GM21390 (cell line): ENCODE measurements at regions not wholly inside any gene's neighbourhood (a gene's known extent, or its start where the extent isn't known, plus 50 kb on each side); places are given as distances from the start of the nearest gene placed in this dataset.
"Not testable (repeated sequence)": the region's sequence is repeated elsewhere in the genome, so short reads cannot be mapped to it uniquely, and the experiment has no call there.

Source experiments
- ATAC-seq: cut with Tn5 transposase; IDR thresholded peaks from one replicate; pipeline ENCODE4 v1.9.1; 2021; ENCODE audit not compliant: unreplicated experiment

DNA sequence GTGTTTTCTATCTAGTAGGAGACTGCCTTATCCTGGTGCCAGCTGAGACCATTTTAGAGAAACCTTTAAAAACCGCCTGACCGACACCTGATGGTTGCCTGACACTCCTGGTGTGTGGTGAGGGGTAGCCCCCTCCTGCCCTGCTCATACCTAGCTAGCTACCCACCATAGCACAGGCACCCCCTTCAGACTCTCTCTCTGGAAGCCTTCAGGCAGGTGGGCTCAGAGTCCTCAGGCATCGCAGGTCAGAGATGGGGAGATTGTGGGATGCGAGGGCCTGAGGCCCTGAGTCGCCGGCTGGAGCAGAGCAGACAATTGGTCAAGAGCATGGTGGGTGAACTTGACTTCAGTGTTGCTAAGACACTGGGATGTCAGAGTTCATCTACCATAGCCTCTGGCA, 424.6 kb downstream of the BRD1 start:
- no peak for ATAC-seq

DNA sequence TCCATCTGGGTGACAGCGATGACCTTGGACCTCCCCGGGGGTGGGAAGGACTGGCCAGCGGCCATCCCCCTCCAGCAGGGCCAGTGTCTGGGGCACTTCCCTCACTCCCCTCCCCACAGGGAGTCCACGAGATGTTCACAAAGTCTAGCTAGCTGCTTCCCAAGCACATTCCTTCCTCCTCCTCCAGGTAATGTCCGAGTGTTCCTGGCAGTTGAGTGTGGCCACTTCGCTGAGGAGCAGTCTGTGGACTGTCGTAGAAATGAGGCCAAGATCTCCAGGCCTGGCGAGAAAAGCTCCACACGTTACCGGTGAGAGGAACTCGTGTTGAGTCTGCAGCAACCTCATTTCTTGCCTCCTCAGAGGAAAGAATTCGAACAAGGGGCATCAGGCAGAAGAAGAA, 425.5 kb downstream of the BRD1 start:
- no peak for ATAC-seq

DNA sequence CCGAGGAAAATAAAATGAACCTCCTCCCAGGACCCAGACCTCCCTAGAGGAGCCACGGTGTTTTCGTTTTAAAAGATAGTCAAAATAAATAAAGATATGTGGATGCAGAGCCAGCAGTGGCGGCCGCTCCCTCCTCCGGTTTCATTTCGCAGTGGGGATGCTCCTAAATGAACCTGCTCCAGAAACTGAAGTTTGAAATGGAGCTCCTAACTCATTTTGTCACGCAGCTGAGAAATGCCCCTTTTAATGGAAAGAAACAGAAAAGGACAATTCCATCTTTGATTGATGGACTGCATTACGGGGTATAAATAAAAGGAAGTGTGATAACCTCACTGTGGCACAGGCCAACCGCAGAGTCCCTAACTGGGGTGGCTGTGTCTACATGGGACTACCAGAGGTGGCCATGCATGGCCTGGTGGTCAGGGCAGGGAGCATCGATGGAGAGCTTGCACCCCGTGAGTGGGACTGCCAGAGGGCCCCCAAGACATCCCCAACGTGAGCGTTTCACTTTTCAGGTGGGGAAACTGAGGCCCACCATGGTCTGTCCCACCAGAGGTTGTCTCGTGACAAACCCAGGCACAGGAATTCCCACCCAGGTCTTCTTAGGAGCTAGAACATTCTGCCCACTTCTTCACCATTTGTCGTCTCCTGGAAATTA, 426.6 kb downstream of the BRD1 start:
- ATAC-seq, result no peak

DNA sequence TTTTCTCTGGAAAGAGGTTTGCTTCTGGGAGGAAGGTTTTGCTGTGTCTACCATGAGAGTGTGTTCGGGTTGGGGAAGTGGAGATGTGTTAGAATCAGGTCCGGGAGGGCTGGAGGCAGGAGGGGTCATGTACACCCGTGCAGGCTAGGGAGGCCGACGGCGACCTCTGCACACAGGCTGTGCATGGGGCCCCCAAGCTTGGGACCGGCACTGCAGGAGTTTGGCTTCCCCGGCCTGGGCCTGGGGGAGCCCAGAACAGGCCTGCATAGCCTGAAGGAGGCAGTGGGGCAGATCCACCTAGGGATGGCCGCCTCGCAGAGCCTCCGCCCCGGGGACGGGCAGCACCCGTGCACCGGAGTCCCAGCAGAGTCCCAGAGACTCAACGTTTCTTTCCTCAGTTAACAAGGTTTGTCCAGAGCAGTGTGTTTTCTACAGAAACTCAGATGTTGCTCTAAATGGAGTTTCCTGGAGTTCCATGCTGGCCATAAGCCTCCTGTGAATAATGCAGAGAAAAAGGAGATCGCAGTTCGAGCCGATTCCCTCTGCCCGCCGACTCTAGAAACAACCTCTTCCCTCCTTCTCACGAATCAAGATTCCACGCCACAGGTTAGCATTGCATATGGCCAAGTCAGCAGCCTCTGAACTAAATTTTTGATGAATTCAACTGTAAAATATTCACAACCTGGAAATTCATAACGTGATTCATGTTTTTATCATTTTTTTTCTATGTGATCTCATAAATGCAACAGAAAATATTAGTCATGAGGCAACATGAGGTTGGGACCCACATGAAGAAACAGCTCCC, 427.3 kb downstream of the BRD1 start:
- no peak for ATAC-seq

DNA sequence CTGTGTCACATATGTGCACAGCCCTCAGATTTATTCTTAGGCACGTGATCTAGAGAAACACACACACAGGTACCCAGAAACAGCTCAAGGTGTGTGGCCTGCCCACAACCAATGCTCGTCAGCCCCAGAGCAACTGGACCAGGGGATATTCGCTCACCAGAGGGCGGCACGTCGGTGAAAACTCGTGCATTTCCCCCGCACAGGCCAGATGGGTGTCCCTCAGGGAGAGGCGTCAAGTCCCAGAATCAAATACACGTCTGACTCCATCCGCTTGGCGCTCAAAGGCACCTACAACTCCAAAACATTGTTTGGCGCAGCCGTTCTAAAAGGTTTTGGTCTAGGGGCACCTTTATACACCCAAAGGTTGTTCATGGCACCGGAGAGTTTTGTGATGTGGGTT, 429.0 kb downstream of the BRD1 start:
- no peak for ATAC-seq

DNA sequence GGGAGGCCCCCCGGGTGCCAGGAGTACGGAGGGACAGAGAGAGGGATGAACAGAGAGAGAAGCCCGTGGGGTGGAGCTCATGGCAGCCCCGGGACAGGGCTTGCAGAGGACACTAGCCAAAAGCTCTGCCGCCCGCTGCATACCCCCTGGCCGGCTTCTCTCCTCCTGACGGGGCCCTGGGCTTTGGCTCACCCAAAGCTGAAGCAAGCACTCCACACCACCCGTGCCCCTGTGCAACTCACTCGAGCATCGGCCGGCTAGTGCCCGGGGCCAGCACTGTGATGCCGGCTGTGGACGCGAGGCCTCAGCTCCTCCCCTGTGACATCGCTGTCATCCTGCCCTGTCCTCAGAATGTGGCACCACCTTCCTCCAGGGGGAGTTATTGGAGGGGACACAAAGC, 429.6 kb downstream of the BRD1 start:
- ATAC-seq, result no peak

DNA sequence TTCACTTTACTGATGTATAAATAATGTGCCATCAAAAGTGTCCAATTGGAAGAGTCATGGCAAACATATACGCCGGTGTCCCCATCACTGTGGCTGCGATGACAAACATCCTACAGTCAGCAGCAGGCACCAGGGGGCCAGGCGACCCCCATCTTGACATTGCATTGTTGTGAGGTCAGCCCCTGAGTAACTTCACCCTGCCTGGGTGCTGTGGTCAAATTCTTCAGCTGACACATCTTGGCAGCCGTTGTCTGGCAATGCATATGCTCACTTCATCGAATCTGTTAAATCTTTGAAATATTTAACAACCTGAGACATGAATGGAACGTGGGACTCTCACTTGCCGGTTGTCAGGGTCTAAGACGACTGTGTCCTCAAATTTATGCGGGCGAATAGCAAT, 430.9 kb downstream of the BRD1 start:
- ATAC-seq, result no peak

DNA sequence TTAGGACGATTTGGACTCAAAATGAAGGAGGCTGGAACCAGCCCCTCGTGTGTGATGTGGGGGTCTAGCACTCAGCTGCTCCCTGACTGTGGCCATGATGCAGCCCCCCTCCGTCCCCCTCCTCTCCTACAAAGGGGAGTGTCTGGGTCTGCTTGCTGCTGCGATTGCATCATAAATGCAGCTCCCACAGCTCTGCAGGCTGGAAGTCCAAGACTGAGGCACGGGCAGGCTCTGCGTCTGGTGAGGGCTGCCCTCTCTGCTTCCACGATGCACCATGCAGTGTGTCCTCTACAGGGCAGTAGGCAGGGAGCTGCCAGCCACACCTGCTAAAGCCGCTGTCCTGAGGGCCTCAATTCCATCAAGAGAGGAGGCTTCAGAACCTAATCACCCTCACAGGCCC, 432.1 kb downstream of the BRD1 start:
- ATAC-seq, result no peak

DNA sequence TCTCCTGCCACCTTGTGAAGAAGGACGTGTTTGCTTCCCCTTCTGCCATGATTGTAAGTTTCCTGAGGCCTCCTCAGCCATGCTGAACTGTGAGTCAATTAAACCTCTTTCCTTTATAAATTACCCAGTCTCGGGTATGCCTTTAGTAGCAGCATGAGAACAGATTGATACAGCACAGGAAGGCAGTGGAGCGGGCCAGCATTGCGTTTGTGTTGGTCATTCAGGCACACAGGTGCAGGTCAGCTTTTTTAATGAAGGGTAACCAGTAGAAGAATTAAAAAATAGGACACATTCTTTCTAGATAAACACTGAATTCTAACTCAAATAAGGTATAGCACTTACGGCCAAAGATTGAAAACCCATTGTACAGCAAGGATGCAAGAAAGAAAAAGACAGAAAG, 432.6 kb downstream of the BRD1 start:
- ATAC-seq, result not testable (repeated sequence)

DNA sequence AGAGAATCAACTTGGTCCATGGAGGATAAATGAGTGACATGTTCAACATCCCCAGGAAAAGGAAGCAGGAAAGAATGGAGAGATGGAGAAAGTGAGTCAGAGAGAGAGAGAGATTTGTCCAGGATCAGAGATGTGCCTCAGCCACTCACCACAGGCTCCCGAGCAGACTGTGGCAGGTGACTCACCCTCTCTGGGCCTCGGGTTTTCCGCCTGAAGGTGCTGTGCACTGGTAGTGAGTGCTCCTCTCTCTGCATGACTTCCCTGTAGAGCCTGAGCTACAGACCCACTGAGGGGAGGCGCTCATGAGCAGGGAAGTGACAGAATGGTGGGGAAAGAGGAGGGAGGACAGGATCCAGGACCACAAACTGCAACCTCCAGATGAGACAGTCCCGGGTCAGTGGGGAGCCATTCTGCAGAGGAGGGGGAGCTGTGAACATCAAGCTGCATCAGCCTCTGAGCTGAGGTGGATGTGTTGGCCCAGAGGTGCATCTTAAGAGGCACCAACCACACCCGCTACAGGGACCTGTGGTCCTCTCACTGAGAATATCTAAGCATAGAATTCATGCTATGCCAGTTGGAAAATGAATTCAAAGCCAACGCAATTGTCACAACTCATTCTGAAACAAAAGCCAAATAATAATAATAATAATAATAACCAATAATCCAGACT, 433.4 kb downstream of the BRD1 start:
- ATAC-seq, result no peak

DNA sequence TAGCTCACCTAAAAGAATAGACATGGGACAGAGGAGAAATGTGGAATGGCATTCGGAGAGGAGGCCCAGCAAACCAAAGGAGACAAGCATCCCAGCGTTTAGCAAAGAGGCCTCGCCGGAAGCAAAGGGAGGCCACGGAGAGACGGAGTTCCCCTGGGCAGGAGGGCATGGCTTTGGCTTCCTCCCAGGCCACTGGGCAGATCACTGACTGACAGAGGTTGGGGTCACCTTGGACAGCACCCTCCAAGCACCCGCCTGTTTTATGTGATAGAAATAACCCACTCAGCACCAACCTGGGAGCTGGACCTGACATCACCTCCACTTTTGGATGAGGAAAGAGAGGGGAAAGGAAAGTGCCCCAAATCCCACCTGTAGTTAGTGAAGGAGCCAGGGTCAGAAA, 434.1 kb downstream of the BRD1 start:
- no peak for ATAC-seq

DNA sequence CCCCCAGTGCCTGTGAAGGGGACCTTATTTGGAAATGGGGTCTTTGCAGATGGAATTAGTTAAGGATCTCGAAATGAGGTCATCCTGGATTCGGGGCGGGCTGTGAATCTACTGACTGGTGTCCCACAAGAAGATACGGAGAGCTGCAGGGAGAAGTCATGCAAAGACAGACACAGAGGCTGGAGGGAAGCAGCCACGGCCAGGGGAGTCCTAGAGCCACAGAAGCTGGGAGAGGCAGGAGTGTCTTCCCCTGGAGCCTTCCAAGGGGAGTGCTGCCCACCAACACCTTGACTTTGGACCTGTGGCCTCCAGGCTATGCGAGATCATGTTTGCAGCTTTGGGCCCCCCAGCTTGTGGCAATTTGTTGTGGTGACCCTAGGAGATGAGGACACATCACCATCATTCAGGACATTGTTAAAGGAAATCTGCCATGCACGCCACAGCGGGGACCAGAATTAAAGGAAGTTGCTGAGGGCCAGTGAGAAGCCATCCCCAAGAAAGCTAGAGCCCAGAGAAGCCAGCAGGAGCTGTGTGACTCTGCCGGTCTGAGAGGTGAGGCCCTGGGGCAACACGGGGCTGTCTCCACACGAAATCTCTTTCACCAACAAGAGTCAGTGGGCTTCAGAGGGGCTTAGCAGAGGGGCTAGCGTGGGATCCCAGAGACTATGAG, 434.7 kb downstream of the BRD1 start:
- ATAC-seq, result no peak

DNA sequence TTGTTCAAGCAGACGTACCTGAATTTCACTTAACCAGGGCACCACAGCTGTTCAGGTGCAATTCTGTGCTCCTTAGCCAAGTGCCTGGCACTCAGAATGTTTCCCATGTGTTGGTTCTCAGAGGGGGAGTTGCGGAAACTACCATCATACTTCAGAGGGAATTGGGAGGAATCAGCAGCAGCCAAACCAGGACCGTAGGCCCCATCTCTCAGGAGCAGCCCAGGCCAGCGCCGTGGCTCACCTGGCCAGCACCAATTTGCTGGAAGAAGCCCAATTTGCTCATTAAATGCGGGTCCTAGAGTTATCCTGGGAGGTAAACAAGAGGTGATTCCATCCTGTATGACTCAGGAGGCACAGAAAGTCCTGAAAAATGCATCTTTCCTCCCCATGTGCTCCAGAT, 435.4 kb downstream of the BRD1 start:
- no peak for ATAC-seq

DNA sequence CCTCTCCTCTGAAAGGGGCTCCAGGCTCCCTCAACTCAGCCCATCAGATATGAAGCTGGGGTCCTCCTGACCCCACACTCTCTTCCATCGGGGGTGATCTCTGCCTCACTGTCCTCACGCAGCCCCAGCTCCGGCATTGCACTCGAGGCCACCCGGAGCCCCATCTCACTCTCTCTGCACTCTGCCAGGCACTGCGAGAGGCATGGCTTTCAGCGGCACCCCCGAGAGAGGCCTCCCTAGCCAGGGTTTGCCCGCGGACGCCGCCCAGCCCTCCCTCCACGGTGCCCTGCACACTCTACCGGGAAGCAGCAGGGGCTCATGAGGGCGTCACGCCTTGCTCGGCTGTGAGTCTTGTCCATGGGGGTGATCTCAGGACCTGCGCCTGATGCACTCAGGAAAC, 436.2 kb downstream of the BRD1 start:
- no peak for ATAC-seq

DNA sequence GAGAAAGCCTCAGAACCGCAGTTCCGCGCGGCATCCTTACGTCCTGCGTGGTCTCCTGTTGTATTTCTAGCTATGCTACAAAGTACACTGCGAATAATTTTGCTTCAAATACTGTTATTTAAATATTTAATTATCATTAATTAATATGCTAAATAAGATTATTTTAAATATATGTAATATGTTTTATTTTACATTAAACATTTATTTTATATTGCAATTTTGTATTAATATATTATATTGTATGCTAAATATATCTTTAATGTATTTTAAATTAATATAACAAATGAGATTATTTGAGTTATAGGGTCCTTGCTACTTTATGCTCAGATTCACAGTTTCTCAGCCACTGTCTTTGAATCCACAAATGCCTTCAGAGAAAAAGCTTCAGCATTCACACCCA, 436.7 kb downstream of the BRD1 start:
- no peak for ATAC-seq

DNA sequence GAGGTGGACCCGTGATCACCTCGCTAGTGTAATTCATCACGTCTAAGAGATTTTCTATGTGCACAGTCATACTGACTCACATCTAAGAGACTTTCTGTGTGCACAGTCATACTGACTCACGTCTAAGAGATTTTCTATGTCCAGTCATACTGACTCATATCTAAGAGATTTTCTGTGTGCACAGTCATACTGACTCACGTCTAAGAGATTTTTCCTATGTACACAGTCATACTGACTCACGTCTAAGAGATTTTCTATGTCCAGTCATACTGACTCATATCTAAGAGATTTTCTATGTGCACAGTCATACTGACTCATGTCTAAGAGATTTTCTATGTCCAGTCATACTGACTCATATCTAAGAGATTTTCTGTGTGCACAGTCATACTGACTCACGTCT, 443.8 kb downstream of the BRD1 start:
- not testable (repeated sequence) for ATAC-seq

DNA sequence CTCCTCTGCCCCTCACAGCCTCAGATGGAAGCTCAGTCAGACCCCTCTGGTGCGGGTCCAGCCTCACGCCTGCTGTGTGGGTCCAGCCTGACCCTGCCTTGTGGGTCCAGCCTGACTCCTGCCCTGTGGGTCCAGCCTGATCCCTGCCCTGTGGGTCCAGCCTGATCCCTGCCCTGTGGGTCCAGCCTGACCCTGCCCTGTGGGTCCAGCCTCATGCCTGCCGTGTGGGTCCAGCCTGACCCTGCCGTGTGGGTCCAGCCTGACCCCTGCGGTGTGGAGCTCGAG, 445.3 kb downstream of the BRD1 start:
- no peak for ATAC-seq

DNA sequence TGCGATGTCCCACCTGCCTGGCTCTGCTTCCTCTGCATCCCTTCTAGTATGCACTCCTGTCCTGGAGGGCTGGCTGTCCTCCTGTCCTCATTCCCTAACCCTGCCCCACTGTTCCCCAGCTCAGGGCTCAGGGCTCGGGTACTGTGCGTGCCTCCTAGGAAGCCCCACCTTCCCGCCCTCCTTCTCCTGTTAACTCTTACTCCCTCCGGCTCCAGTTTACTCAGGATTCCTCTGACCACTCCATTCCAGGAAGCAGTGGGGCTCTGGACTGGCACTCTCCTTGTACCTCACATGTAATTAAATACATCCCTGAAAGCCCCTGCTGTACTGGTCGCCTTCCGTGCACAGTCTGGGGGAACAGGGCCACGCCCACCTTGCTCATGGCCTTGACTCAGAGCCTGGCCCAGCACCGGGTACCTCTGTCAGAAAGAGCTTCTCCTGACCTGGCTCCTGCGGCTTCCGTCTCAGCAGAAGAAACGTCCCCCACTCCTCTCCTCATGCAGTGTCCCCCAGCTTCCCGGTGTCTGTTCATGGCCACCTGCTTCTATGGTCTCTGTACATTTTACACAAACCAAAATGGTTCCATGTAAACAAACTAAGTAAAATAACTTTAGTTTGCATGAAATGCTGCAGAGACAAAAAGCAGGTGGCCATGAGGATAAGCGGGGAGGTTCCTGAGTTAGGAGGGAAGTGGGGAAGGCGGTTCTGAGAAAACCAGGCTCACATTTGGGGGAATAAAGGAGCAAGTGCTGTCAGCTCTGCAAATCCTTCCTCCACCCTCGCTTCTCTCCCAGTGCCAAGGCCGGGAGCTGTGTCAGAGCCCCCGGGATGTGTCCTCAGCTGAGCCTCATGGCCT, 445.9 kb downstream of the BRD1 start:
- ATAC-seq, result no peak

DNA sequence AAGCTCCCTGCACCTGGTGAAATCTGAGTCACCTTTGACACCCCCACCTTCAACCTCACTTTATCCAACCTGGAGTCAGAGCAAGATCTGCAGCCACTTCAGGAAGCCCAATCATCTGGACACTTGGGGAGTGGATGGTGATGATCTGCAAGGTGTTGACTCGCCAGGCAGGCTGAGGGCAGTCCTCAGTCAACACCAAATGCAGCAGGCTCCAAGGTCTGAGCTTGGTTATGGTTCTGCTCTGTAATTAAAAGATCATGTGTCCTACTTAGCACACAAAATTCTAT, 446.9 kb downstream of the BRD1 start:
- no peak for ATAC-seq

DNA sequence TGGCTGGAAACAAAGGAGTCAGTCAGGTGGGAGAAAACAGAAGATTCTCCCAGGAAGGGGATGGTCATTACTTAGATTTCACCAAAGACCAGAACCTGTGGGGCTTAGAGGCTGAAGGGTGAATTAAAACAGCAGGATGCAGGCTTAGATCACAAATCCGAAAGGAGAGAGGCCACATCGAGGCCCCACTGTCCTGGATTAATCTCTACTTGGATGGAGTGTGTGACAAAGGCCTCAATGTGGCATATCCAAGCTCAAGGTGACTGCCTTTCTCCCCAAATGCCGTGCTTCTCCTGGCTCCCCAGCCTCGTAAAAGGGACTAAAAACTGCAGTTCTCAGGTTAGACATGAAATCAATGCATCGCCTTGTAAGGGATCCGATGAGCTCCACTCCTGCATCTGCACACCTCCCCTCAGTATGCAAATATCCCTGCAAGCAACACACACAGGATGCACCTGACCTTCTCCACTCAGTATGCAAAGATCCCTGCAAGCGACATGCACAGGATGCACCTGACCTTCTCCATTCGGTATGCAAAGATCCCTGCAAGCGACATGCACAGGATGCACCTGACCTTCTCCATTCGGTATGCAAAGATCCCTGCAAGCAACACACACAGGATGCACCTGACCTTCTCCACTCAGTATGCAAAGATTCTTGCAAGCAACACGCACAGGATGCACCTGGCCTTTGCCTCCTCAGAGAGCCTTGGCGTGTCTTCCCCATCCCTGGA, 447.4 kb downstream of the BRD1 start:
- no peak for ATAC-seq

DNA sequence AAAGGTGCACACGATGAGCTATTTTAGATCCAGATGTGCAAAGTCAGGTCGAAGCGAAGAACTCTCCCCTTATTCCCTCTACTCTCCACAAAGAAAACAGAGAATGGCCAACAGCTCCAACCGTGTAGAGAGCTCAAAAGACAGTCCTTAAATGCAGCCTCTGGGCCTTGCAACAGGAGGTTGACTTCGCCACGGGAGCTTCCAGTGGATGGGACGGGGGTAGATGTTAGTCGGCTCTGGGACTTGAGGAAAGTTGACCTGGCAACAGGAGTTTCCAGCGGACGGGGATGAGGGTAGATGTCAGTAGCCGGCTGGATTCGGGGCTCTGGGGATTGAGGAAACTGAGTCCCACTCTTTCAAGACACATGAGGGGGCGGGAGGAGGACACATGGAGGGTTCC, 450.4 kb downstream of the BRD1 start:
- no peak for ATAC-seq
